22Rv1 (cell line): ENCODE measurements at regions not wholly inside any gene's neighbourhood (a gene's known extent, or its start where the extent isn't known, plus 50 kb on each side); places are given as distances from the start of the nearest gene placed in this dataset.

Experiments used
- H3K27ac ChIP-seq: fragments of 450-650 bp; 2 replicates; pipeline ENCODE4 v1.5.1; 2017
- ZFX ChIP-seq: fragments of 450-650 bp; IDR thresholded peaks from 2 replicates; pipeline ENCODE4 v1.6.1; 2017; ENCODE audit warnings: antibody characterized with exemption, borderline replicate concordance
- TF ChIP-seq, protein P1 (sequence below): fragments of 450-650 bp; IDR thresholded peaks from 2 replicates; pipeline ENCODE4 v1.5.1; 2017; ENCODE audit warnings: mild to moderate bottlenecking

GRCh38 chr13:82878536-82878935, 1003.7 kb downstream of the SLITRK1 start:
- H3K27ac ChIP-seq: no peak overlapping the region
- no peak for TF ChIP-seq ZFX
- TF ChIP-seq, protein P1, sequence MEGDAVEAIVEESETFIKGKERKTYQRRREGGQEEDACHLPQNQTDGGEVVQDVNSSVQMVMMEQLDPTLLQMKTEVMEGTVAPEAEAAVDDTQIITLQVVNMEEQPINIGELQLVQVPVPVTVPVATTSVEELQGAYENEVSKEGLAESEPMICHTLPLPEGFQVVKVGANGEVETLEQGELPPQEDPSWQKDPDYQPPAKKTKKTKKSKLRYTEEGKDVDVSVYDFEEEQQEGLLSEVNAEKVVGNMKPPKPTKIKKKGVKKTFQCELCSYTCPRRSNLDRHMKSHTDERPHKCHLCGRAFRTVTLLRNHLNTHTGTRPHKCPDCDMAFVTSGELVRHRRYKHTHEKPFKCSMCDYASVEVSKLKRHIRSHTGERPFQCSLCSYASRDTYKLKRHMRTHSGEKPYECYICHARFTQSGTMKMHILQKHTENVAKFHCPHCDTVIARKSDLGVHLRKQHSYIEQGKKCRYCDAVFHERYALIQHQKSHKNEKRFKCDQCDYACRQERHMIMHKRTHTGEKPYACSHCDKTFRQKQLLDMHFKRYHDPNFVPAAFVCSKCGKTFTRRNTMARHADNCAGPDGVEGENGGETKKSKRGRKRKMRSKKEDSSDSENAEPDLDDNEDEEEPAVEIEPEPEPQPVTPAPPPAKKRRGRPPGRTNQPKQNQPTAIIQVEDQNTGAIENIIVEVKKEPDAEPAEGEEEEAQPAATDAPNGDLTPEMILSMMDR: no peak

- no peak overlapping the region for H3K27ac ChIP-seq
- TF ChIP-seq ZFX: no peak
- TF ChIP-seq, protein P1: no peak
Measured at GRCh38 chr13:82867284-82867683, 1015.0 kb downstream of the SLITRK1 start.

DNA sequence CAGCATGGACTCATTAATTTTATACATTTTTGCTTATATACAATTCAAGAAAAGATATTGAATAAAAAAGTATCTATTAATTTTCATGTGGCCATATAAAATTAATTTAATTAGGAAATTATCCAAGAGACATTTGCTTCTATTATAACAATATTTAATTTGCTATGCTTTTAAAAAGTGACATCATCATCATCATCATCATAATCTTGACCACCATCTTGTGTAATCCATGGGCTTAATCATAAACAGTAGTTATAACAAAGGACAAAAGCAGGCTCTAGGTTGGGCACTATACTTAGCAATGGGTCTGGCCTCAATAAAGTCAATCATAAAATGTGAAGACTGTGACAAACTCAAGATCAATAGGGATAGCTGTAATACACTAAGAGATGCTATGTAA, 1031.6 kb downstream of the SLITRK1 start:
- TF ChIP-seq, protein P1: no peak
- no peak overlapping the region for H3K27ac ChIP-seq

GRCh38 chr13:82848766-82849165, 1033.5 kb downstream of the SLITRK1 start:
- no peak for TF ChIP-seq ZFX
- TF ChIP-seq, protein P1: no peak
- no peak overlapping the region for H3K27ac ChIP-seq

DNA sequence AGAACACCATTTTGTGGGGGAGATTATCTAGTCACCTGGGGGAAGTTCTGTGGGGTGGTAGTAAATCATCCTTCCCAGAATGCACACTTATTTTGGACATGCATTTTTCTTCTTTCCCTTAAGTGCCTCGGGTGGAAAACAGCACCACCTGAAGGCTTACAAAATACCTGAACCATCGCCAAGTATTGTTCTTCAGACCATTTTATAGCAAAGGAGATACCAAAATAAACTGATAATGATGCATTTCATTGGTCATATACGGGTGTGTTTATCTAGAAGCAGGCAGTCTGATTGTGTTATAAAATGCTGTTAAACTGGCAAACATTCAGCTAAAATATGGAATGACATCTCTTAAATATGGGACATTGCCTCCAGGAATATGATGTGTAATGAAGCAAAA, 1034.7 kb downstream of the SLITRK1 start:
- no peak overlapping the region for H3K27ac ChIP-seq
- no peak for TF ChIP-seq ZFX
- TF ChIP-seq, protein P1: peak; percentile 40

GRCh38 chr13:82833923-82834322, 1048.4 kb downstream of the SLITRK1 start:
- no peak overlapping the region for H3K27ac ChIP-seq
- no peak for TF ChIP-seq ZFX
- TF ChIP-seq, protein P1: no peak

DNA sequence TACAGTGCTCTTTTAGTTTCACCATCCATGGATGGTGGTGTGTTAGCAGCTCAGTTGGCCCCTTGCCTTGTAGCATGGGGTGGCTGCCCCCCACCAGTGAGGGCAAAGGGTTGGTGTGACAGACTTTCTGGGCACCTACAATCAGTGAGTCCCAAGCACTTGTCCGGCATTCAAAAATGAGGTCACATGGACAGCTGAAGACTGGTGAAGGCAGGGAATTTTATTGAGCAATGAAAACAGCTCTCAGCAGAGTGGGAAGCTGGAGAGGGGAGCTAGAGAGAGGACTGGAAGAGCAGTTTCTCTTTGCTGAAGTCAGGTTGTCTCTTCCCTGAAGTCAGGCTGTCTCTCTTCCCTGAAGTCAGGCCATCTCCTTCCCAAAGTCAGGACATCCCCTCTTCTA, 1053.2 kb downstream of the SLITRK1 start:
- no peak overlapping the region for H3K27ac ChIP-seq
- no peak for TF ChIP-seq ZFX
- TF ChIP-seq, protein P1: no peak
